EL (cell line): ENCODE measurements at regions not wholly inside any gene's neighbourhood (a gene's known extent, or its start where the extent isn't known, plus 50 kb on each side); places are given as distances from the start of the nearest gene placed in this dataset.

Experiments used
- DNase-seq: peaks from one replicate; pipeline ENCODE4 v3.0.0-alpha.2; 2016

DNA sequence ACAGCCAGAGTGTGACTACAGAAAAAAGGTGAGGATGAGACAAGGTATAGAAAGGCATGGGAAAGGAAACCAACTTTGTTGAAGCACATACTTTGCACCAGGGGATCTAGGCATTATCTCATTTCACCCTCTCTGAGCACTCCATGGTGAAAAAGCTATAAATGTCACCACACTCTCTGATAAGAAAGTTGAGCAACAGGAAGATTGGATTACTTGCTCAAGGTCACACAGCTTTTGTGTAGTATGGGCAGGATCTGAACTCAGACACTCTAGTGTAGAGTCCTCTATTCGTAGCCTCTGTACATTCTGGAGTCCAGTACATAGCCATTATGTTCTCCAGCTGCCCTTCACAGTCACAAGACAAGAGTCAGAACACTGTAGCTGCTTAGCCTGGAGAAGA is 163.4 kb upstream of the SEMA6D start:
- DNase-seq = no peak

DNA sequence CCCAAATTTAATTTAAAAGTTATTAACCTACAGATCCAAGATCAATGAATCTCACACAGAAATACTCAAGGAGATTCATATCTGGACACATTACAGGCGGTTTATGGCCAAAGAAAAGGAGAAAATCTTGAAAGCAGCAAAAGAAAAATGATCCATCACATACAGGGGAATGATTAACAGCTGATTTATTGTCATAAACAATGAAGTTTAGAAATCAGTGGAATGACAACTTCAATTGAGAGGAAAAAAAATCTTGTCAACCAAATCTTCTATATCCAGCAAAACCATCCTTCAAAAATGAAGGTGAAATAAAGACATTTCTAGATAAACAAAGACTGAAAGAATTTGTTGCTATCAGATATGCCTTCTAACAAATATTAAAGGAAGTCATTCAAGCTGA is 156.2 kb upstream of the SEMA6D start:
- no peak for DNase-seq

DNA sequence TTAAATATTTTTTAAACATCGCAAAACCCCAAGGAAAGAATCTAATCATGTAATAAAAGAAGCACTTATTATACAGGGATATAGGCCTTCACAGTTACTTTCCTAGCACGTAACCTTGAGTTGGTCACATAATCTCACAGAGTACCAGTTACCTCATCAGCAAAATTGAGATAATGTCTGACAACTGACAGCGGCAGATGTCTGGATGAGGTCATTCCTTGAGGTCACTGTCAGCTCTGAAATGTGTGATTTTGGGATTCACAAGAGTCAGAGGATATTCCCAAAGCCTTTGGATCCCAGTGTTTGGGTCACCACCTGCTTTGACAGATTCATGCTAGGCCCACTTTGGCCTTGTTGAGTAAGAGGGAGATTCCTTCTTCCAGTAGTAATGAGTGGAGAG is 151.4 kb upstream of the SEMA6D start:
- no peak for DNase-seq

DNA sequence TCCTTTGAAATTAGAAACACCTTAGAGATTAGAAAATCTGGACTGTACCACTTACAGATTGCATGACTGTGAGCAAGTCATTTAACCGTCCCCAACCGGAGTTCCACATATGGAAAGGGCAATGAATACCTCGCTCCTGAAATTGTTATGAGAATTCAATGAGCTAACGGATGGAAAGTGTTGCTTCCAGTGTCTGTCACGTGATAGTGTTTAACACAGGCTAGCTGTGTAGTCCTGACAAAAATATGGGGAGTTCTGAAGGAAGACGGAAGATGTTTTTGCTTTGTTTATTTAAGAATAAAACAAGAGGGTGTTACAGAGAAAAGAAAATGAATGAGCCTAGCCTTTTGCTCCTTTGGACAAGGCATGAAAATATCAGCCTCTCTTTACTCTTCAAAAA is 150.7 kb upstream of the SEMA6D start:
- no peak for DNase-seq

DNA sequence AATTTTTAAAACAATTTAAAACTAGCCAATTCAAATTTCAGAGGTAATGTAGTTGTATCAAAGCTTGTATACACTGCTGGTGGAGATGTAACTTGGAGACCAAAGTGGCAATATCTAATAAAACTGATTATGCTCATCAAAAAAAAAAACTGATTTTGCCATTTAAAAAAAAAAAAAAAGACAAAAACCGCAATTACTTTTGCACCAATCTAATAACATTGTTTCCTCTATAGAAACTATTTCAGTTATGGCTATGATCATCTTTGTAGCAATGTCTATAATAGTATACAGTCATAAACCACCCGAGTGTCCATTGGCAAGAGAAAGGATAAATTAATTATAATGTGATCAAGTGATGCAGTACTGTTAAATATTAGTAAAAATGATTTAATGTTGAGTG is 149.3 kb upstream of the SEMA6D start:
- no peak for DNase-seq

DNA sequence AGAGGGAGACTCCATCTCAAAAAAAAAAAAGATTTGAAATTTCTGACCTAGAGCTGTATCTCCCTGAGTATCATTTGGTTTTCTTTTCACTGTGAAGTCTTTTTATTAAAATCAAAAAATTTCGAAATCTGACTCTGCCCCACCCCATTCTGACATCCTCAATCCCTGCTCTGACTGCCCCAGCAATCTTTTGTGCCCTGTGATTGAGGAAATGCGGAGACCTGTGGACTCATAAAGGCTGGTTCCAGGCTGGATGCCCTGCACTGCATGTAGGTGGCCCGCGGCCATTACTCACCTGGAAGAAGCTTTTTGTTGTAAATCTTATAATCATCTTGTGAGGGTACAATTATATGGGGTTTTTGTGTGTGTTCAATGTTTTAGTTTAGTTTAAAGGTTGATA is 147.3 kb upstream of the SEMA6D start:
- no peak for DNase-seq

DNA sequence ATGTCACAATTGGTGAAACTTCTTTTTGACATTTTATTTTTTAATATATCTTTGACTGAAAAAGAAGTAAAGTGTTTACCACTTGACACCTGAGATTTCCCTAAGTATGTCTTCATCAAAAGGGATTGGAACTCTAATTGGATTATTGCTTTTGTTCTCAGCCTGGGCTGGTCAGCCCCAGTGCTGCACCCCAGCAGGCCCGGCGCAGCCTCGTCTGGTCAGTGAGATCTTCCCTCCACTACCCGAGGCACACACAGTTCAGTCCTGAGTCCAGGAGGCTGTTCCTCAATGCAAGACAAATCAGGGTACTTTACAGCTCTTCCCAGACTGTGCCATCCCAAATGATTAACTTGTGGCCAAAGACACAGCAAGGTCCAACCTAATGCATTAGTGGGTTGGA is 146.9 kb upstream of the SEMA6D start:
- no peak for DNase-seq

DNA sequence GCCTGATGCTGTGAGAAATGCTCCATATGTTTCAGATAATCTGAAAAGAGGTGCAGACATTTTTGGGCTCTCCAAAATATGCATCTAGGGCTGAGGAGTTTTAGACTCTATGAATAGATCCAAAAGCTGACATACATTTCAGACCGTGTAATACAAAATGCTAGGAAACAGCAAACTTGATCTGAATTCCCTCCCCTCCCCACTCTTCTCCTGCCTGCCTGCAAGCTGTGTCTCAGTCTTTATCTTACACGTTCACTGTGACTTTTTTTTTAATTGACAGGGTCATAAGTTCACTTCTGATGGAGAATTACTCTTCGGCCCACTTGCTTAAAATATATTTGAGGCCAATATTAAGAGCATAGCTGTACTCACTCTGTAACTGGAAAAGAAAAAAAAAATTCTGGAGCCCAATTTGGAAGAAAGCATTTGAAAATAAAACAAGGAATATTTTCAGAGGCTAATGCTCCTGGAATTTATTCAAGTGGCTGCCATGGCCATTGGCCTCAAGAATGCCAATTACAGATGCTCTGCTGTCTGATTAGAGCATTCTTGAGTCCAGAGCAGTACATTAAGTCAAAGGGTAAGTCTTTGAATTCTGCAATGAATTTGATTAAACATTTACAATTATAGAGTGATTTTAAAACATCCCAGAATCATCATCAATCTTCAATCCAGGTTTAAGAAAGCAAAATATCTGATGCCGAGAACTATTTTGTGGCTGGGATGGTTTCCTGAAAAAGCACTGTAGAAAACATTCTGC is 146.2 kb upstream of the SEMA6D start:
- no peak for DNase-seq

DNA sequence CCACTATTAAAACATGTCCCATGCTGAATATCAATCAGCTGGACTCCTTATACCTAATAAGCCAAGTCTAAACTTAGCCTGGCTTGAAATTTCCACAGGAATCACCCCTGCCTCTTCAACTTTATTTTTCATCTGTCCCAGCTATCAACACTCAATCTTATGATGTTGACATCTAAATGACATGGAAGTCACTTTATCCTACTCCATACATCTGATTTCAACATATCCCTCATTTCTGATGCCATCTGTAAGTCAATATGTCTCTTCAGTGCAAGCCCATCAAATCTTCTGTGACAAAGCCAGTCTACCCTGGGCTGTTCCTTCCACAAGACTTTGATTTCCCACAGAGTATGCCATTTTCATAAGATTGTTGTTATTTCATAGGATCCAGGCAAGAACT is 143.6 kb upstream of the SEMA6D start:
- no peak for DNase-seq

DNA sequence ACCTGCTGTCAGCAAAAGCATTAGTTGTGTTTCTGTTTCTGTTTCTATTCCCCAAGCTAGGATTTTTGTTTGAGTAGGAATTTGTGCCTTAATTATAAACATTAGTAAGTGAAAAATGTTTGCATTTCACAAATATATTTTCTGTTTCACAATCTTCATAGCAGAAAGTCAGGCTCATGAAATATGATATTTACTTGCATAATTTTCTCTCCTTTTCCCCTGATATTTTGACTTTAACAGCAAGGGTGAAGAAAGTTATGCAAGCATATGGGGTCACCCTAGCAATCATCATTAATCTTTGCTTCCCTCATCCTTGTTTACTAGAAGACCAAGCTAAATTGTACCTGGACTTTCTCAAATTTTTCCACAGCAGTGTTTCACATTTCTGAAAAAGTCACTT is 140.3 kb upstream of the SEMA6D start:
- no peak for DNase-seq

DNA sequence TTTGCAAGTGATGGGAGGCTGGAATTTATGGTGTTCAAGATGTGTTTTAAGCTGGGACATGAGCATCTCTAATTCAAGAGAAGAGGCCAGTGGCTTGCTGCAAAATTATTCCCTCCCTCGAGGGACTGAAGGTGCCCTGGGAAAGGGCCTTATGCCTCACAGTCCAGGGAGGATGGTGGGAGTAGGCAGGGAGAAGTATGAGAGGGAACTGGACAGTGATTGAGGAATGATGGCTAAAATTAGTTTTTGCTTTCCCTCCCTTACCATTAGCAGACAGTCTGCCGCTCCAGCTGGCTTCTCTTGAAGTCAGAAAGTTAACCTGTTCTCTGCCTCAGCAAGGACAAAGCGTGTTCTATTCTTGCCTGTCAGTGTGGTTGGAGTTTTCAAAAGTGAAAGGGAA is 139.8 kb upstream of the SEMA6D start:
- DNase-seq = no peak

DNA sequence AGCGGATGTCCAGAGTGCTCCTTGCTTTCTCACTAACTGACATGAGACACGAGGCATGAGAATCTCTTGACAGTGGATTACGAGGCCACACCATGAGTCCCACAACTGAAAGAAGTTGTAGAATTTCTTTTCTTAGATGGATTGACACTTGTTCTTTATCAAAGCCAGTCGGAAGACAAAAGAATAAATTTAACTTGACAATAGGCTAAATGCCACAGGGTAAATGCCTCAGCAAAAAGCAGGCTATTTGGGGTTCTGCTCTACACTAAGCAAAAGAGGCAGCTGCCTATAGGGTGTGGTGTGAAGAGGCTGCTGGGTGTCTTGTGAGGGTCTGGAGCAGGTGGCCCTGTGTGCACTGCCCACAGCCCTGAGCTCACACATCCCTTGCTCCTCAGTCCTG is 135.1 kb upstream of the SEMA6D start:
- DNase-seq = no peak

DNA sequence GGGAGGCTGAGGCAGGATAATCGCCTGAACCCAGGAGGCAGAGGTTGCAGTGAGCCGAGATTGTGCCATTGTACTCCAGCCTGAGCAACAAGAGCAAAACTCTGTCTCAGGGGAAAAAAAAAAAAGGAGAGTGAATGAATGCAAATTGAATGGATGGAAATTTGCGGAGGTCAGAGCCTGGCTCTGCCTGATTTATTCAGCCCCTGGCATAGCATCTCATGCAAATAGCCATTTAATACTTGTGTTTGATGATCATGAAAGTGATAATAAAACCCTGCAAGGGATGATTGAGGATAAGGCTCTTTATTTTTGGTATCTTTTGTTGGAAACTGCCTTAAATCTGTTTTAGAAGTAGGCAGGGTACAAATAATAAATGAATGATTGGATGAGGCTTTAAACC is 133.0 kb upstream of the SEMA6D start:
- DNase-seq = no peak

DNA sequence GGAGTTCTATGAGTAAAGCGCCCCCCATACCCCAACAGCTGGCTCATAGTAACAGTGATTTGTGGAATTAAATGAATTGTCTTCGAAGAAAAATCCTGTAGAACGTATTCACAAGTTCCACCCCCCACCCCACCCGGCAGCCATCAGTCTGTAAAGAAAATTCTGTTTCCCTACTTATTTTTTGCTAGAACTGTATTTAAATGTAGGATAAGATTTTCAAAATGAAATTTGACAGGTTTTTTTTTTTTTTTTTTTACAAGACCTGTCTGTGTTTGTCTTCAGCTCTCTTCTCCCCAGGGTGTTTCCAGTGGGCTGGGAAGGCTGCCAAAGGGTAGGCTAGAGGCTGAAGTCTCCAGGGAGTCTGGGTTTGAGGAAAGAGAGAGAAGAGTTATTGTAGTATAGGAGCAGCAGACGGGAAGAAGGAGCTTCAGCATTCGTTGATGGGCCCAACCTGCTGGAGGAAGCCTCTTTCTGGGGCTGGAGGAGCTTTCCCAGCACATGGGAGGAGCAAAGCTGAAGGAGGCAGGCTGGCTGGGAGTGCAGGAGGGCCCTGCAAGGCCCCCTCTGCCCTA is 130.6 kb upstream of the SEMA6D start:
- no peak for DNase-seq

DNA sequence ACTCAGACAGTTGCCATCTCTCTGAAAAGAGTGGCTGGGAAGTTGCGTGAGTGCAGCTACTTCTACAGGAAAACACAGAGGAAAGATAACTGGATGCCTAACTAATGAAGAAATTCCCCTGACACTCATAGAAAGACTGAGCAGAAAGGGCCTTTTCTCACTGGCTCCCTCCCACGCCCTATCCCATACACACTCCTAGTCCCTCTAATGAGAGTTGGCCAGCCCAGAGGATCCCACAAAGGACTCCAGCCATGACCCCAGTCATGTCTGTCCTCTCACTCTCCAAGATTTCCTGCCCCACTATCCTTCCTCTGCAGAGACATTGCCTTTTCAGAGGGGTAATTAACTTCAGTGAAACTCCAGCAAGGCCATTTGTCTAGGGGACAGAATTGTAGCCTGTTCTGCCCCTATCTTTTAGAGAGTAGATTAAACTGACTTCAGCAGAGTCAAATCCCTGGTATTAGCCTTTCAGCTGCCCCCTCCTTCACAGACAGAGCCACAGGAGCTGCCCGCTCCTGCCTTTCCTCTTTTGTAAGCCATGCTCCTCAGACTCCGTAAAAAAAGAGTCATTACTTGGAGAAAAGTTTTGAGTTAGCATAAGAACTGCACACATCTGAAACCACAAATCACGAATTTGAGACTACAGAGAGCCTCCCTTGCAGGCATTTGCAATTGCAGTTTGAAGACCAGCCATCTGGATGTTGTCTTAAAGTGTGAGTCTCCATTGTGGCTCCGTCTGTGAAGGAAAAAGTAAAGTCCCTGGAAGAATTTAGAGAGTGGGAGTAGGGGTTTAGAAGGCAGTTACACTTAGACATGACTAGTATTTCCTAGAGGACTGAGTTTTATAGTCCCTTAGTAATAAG is 129.1 kb upstream of the SEMA6D start:
- DNase-seq = no peak

DNA sequence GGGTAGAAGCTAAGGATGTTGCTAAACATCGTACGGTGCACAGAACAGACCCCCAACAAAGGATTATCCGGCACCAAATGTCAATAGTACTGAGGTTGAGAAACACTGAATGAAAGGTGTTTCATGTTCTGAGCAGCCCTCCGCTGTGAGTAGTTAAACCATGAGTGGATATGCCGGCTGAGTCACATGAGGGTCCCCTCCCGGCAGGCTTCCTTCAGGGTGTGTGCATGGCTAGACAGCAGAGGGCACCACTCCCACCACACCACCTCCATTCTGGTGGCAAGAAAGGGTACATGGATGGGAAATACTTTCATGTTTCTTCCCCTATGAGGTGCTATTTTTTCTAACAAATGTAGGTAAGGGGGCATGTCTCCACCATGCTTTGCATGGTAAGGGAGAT is 128.3 kb upstream of the SEMA6D start:
- no peak for DNase-seq

DNA sequence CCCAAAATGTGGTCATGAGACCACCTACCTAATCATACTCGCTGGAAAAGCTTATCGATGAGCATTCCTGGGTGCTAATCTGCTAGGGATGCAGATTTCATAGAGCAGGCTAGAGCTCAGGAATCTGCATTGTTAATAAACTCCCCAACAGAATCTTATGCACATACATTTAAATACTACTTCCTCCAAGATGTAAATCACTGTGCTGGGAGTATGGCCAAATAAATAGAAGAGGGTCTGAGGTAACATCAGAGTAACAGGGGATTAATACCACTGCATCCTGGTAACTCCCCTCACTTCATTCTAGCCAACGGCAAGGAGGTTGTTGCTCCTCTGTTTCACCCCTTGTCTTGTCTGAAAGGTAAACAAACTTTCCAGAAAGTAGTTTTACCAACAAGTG is 118.3 kb upstream of the SEMA6D start:
- DNase-seq = no peak

DNA sequence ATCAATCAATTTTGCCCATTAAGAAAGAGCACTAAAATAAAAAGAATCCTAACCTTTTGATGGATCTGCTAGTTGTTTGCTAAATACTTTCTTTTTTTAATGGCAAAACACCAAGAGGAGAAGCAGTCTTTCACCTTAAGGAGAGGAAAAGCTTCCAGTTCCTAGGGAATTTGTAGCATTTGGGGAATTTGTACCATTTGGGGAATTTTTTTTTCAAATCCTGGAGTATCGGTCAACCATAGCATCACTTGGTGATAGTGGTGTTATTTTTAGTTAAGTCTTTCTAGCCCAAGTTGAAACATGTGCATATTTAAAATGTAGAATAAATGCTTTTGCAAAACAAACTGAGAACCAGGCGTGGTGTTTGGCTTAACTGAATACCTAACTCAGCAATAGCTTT is 117.5 kb upstream of the SEMA6D start:
- no peak for DNase-seq

DNA sequence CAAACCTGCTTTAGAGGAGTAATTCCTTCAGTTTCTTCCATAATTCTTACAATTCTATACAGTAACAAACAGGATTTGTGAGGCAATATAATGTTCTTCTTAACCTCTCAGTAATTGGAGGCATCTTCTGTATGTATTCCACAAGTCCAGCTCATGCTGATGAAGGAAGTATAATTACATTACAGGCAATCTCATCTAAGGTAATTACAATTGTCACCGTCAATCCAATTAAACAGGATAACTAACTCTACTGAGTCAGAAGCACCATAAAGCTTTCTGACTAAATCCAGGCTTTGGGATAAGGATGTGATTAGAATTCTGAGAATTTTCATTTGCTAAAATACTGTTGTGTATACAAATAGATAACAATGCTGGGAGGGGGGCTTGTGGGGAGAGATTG is 115.2 kb upstream of the SEMA6D start:
- no peak for DNase-seq

DNA sequence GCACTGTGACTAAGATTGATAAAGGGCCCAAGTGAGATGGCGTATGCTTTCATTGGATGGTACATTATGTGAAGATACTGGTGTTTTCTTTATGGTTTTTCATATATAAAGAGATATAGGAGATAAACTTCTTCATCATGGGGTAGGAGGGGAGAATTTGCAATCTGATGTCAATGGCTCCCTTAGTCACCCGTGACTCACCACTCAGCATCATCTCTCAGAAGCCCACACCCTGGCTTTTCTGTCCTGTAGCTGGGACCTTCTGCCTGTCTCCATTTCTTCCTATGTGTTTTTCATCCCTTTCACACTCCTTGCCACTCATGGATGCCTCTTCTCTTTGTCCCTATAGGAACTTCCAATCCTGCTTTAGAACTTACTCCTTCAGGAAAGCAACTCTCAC is 114.3 kb upstream of the SEMA6D start:
- DNase-seq = peak; percentile 4

DNA sequence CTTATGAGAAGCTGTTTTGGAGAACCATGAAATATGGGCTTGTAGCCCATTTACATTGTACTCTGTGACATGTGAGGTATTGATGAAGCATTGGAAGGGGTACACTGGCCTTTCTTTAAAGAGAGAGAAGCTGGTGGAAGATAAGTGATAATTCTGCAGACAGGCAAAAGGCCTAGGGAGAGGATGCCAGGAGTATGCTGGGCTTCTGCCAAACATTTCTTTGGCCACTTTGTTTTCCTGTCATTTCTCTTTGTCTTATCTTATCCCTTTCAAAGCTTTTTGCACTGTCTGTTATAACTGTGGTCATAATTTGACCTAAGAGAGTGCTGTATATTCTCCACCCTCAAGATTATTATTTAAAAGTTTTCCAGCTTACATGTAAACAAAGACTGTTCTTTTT is 109.6 kb upstream of the SEMA6D start:
- no peak for DNase-seq

DNA sequence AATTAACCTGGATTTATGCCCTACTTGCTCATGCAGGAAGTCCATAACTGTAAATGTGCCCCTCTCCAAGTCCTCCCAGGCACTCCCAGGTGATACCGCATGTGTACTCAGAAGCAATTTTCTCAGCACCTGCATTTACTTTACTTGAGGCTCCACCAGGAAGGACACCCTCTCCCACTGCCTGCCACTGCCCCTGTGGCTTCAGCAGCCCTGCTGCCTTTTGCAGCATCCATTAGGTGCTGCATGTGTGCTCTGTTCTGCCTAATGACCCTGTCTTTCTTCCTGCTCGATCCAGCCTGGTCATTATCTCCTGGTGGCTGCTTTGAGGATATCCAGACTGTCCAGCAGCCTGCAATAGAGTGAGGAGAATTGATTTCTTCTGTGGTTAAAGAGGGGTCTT is 107.6 kb upstream of the SEMA6D start:
- no peak for DNase-seq

DNA sequence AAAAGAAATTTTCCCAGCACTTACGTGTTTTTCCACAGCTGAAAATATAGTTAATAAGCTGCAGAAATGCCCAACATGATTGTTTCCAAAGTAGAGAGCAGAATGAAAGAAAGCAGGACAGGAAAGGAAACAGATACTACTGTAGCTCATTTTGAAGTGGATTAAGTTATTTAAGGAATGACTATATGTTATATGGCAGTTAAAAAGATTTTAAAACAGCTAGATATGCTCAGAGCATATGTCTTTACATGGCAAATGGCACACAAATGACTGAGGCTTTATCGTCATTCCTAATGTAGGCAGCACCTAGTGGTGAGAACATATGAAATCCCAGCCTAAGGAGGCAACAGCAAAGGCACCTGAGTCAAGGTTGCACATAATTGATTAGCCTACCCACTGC is 106.6 kb upstream of the SEMA6D start:
- DNase-seq = no peak

DNA sequence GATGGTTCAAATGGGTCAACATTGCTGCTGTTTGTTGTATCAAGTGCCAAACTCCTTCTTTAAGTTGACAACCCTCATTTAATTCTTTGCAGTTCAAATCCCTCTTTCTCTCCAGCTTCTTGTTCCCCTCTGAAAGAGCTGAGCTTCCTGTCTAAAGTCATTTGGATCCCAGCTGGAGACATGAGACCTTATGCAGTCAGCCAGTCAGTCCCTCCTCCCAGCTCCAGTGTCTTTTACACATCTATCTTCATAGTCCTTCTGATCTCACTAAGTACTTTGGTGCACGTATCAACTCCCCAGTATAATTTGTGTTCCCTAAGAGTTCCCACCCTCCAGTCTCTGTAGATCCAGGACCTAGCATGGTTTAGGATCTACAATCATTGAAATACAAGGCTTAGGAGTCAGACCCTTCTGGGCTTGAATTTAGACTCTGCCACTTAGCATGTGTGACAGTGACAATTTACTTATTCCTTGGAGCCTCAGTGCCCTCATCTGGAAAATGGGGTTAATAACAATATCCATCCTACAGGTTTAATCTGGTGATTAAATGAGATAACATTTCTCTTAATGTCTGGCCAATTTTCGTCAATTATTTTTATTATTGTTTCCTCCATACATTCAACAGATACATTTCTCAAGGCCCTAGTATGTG is 102.8 kb upstream of the SEMA6D start:
- DNase-seq = no peak
